ENCODE measurements at regions not wholly inside any gene's neighbourhood (a gene's known extent, or its start where the extent isn't known, plus 50 kb on each side); places are given as distances from the start of the nearest gene placed in this dataset.

DNA sequence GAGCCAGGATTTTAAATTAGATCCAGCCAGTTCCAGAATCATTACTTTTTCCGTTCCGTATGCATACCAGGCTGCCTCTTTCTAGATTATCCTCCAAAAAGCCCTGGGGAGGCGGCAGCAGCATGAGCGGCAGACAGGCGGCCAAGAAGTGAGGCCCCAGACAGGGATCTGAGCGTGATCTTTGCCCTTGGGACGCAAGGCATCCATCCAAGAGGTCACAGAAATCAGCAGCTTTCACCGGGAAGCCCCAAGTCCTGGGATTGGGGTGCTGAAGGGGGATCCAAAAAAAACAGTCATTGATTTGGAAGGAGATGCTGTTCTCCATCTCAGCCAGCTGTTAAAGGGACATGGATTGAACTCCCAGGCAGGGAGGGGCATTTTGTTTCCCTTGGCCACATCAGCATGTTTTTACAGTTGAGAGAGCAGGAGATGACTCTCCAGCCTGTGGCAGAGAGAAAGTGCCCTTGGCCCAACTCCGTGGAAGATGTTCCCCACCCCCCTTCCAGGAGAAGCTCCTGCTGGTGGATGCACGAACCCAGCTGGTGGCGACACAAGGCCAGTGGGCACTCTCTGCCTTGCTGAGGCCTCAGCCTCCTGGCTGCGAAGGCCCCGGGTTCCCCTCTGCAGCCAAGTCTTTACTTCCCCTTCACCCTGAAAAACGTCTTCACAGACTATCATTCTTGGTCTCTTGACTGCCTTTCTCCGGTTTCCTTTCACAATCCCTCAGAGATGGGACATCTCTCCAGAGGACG is 265.6 kb downstream of the ANAPC1 start:
- H3K27me3 ChIP-seq (ENCODE audit: control insufficient read depth in 2 of 2, insufficient read depth in 2 of 2, low read length in 2 of 2) = no peaks in the 10 kb centered on the region
- H3K9me3 ChIP-seq (replicated peaks; ENCODE audit: control insufficient read depth, insufficient read depth, low read length) = no peaks in the 10 kb centered on the region
- no peaks in the 10 kb centered on the region for H3K79me2 ChIP-seq (ENCODE audit: control insufficient read depth, insufficient read depth, low read length)
- H3K36me3 ChIP-seq (ENCODE audit: control insufficient read depth in 2 of 2, extremely low read depth in 1 of 2, insufficient read depth in 2 of 2, low read length in 2 of 2) = no peaks in the 10 kb centered on the region
- H3K9me1 ChIP-seq (replicated peaks; ENCODE audit: control insufficient read depth, extremely low read depth, insufficient read depth, low read length) = no peaks in the 10 kb centered on the region
- H3K27ac ChIP-seq (ENCODE audit: insufficient read depth, low read depth, low read length) = no peak overlapping the region
- intact Hi-C loops (cut with micrococcal nuclease) (no loop called here), dilution Hi-C loops (cut with MboI; ENCODE audit: extremely low pct_ligation_motif_present, low sequenced_read_pairs) (no loop called here)
- no TSS peak for BruUV-seq (replicated peaks)
- FAIRE-seq = no peak
- peaks cover 10% of the 10 kb centered on the region for H3K4me1 ChIP-seq (ENCODE audit: control insufficient read depth, extremely low read depth, insufficient read depth, low read length)
- no peaks in the 10 kb centered on the region for H4K20me1 ChIP-seq (replicated peaks; ENCODE audit: control insufficient read depth, extremely low read depth, insufficient read depth, low read length)
- POLR2A ChIA-PET = no interaction called here
- H3K4me2 ChIP-seq (ENCODE audit: insufficient read depth, low read length) = no peak overlapping the region
- H3K4me3 ChIP-seq (replicated peaks in 1 of 3; ENCODE audit: insufficient read depth in 1 of 3, low read depth in 1 of 3, low read length in 3 of 3) = no peak overlapping the region
- TF ChIP-seq, protein P1, sequence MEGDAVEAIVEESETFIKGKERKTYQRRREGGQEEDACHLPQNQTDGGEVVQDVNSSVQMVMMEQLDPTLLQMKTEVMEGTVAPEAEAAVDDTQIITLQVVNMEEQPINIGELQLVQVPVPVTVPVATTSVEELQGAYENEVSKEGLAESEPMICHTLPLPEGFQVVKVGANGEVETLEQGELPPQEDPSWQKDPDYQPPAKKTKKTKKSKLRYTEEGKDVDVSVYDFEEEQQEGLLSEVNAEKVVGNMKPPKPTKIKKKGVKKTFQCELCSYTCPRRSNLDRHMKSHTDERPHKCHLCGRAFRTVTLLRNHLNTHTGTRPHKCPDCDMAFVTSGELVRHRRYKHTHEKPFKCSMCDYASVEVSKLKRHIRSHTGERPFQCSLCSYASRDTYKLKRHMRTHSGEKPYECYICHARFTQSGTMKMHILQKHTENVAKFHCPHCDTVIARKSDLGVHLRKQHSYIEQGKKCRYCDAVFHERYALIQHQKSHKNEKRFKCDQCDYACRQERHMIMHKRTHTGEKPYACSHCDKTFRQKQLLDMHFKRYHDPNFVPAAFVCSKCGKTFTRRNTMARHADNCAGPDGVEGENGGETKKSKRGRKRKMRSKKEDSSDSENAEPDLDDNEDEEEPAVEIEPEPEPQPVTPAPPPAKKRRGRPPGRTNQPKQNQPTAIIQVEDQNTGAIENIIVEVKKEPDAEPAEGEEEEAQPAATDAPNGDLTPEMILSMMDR (IDR thresholded peaks at IDR 0.05; ENCODE audit: extremely low read depth in 1 of 2, insufficient read depth in 1 of 2, low read depth in 1 of 2, low read length in 2 of 2) = no peak
- TF ChIP-seq JUN (IDR thresholded peaks at IDR 0.05; ENCODE audit: borderline replicate concordance, insufficient read depth, insufficient read length, low read depth) (no peak), EZH2 (IDR thresholded peaks at IDR 0.05; ENCODE audit: borderline replicate concordance, low read depth, low read length, severe bottlenecking) (no peak), GATA2 (IDR thresholded peaks at IDR 0.05; ENCODE audit: insufficient read depth, insufficient read length, low read depth, low read length) (no peak), POLR2AphosphoS5 (IDR thresholded peaks at IDR 0.05; ENCODE audit: insufficient read depth, low read depth, low read length) (no peak), FOS (IDR thresholded peaks at IDR 0.05; ENCODE audit: borderline replicate concordance, insufficient read depth, low read length) (no peak), MYC (IDR thresholded peaks at IDR 0.05; ENCODE audit: low read depth, low read length) (no peak), POLR2A (IDR thresholded peaks at IDR 0.05; ENCODE audit: low read depth, low read length) (no peak)
- TF ChIP-seq, protein P2, sequence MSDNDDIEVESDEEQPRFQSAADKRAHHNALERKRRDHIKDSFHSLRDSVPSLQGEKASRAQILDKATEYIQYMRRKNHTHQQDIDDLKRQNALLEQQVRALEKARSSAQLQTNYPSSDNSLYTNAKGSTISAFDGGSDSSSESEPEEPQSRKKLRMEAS (IDR thresholded peaks at IDR 0.05; ENCODE audit: insufficient read depth, insufficient read length) = no peak
- no peak overlapping the region for H2AFZ ChIP-seq (ENCODE audit: low read depth, low read length)
- H3K9ac ChIP-seq (replicated peaks; ENCODE audit: extremely low read depth, insufficient read depth, low read length) = no peak overlapping the region
- peak; percentile 22 for DNase-seq (ENCODE audit: low read depth, low spot score)
- CTCF ChIA-PET = interaction anchor here (1.0 kb wide), 1 partner anchor 14 kb away, joined by 3 read pairs; no protein-coding TSS in a partner anchor
